Endothelial cell of umbilical vein (primary cell): ENCODE measurements at regions not wholly inside any gene's neighbourhood (a gene's known extent, or its start where the extent isn't known, plus 50 kb on each side); places are given as distances from the start of the nearest gene placed in this dataset.

Experiments used
- BruUV-seq: library from RNA; stranded (reverse); fragments of 400-500 nt; replicated peaks from 2 replicates; lab custom pipeline; 2021; lab: Mats Ljungman, UMichigan
- CTCF ChIA-PET: fragments of 300-600, 350-600 bp; sonication (Branson Sonifier 250); formaldehyde crosslinking; loops from one replicate; lab custom pipeline; 2021; ENCODE audit warnings: antibody characterized with exemption, inconsistent platforms; lab: Charles Lee
- POLR2A ChIA-PET: fragments of 300-600, 350-600 bp; sonication (Branson Sonifier 250); formaldehyde crosslinking; loops from one replicate; lab custom pipeline; 2021; ENCODE audit warnings: antibody characterized with exemption, inconsistent platforms; lab: Charles Lee
- DNase-seq: peaks from one replicate; pipeline ENCODE4 v3.0.0-alpha.2; 2011; ENCODE audit warnings: low read depth, low spot score
- FAIRE-seq: peaks from 2 replicates; lab custom pipeline; 2011; peaks lifted over from hg19 to GRCh38; lab: Jason Lieb, UNC
- H2AFZ ChIP-seq: 2 replicates; pipeline ENCODE4 v1.6.0; 2012; ENCODE audit warnings: low read depth, low read length, control low read depth, inconsistent platforms
- H3K27ac ChIP-seq: 2 replicates; pipeline ENCODE4 v1.5.1; 2011; ENCODE audit warnings: low read depth, mild to moderate bottlenecking, control low read depth, low read length, moderate library complexity; ENCODE audit not compliant: insufficient read depth
- H3K27me3 ChIP-seq, 2 experiments: 2 replicates each; pipeline versions ENCODE4 v1.6.0 to v1.6.1; 2011; ENCODE audit warnings: low read length in 2 of 2, mixed read lengths in 1 of 2; ENCODE audit not compliant: control insufficient read depth in 2 of 2, insufficient read depth in 2 of 2
- H3K36me3 ChIP-seq, 2 experiments: 2 replicates in 1 of 2; 3 replicates in 1 of 2; pipeline ENCODE4 v1.5.1; 2011; ENCODE audit warnings: low read length in 2 of 2, mild to moderate bottlenecking in 1 of 2, moderate library complexity in 1 of 2; ENCODE audit not compliant: control insufficient read depth in 2 of 2, insufficient read depth in 2 of 2; ENCODE audit errors: extremely low read depth in 1 of 2
- H3K4me1 ChIP-seq: 3 replicates; pipeline ENCODE4 v1.5.1; 2011; ENCODE audit warnings: mild to moderate bottlenecking, low read length; ENCODE audit not compliant: control insufficient read depth, insufficient read depth; ENCODE audit errors: extremely low read depth
- H3K4me2 ChIP-seq: 2 replicates; pipeline ENCODE4 v1.6.1; 2011; ENCODE audit warnings: low read length, control low read depth, mixed read lengths; ENCODE audit not compliant: insufficient read depth
- H3K4me3 ChIP-seq, 3 experiments: fragments of 200-600 bp in 1 of 3; sonication (generic), shearing (Covaris generic) in 1 of 3; replicated peaks in 1 of 3; 2 replicates each; pipeline ENCODE4 v1.5.1; 2011 to 2016; ENCODE audit warnings: control low read depth in 3 of 3, low read length in 3 of 3, mild to moderate bottlenecking in 2 of 3, inconsistent platforms in 1 of 3, low read depth in 1 of 3, moderate library complexity in 1 of 3; ENCODE audit not compliant: insufficient read depth in 1 of 3
- H3K79me2 ChIP-seq: 2 replicates; pipeline ENCODE4 v1.6.0; 2012; ENCODE audit warnings: low read length, inconsistent platforms; ENCODE audit not compliant: control insufficient read depth, insufficient read depth
- H3K9ac ChIP-seq: replicated peaks from 2 replicates; pipeline ENCODE3; 2011; ENCODE audit warnings: low read length, control low read depth; ENCODE audit not compliant: insufficient read depth; ENCODE audit errors: extremely low read depth
- H3K9me1 ChIP-seq: replicated peaks from 3 replicates; pipeline ENCODE4 v1.6.0; 2011; ENCODE audit warnings: mild to moderate bottlenecking, low read length; ENCODE audit not compliant: control insufficient read depth, insufficient read depth; ENCODE audit errors: extremely low read depth
- H3K9me3 ChIP-seq: replicated peaks from 2 replicates; pipeline ENCODE4 v1.5.1; 2012; ENCODE audit warnings: low read length, inconsistent platforms; ENCODE audit not compliant: control insufficient read depth, insufficient read depth
- H4K20me1 ChIP-seq: replicated peaks from 2 replicates; pipeline ENCODE3; 2011; ENCODE audit warnings: mild to moderate bottlenecking, low read length; ENCODE audit not compliant: control insufficient read depth, insufficient read depth; ENCODE audit errors: extremely low read depth
- EZH2 ChIP-seq: IDR thresholded peaks from 2 replicates; pipeline ENCODE4 v1.6.1; 2012; ENCODE audit warnings: borderline replicate concordance, low read depth, mild to moderate bottlenecking, moderate library complexity, low read length, inconsistent platforms; ENCODE audit not compliant: severe bottlenecking
- FOS ChIP-seq: IDR thresholded peaks from 2 replicates; pipeline ENCODE4 v1.6.1; 2011; ENCODE audit warnings: mild to moderate bottlenecking, low read length, moderate library complexity, borderline replicate concordance; ENCODE audit not compliant: insufficient read depth
- GATA2 ChIP-seq: IDR thresholded peaks from 2 replicates; pipeline ENCODE4 v1.7.0; 2011; ENCODE audit warnings: low read depth, mild to moderate bottlenecking, moderate library complexity, mixed read lengths, low read length; ENCODE audit not compliant: insufficient read length, insufficient read depth
- JUN ChIP-seq: IDR thresholded peaks from 2 replicates; pipeline ENCODE4 v1.6.1; 2011; ENCODE audit warnings: borderline replicate concordance, low read depth; ENCODE audit not compliant: insufficient read length, insufficient read depth
- MYC ChIP-seq: IDR thresholded peaks from one replicate; pipeline ENCODE4 v1.6.1; 2011; ENCODE audit warnings: mild to moderate bottlenecking, low read depth, low read length
- POLR2A ChIP-seq: IDR thresholded peaks from 2 replicates; pipeline ENCODE4 v1.6.1; 2012; ENCODE audit warnings: low read depth, mild to moderate bottlenecking, control low read depth, low read length
- POLR2AphosphoS5 ChIP-seq: IDR thresholded peaks from 2 replicates; pipeline ENCODE4 v1.6.1; 2012; ENCODE audit warnings: low read depth, mild to moderate bottlenecking, control low read depth, low read length, moderate library complexity; ENCODE audit not compliant: insufficient read depth
- dilution Hi-C: fragments of 300-500 bp; cut with MboI; formaldehyde crosslinking; loops from one replicate; pipeline ENCODE4 v1.15.0; 2019; ENCODE audit warnings: low sequenced_read_pairs; ENCODE audit not compliant: extremely low pct_ligation_motif_present
- intact Hi-C: fragments of 100-400 bp; cut with micrococcal nuclease; formaldehyde crosslinking; loops from one replicate; pipeline ENCODE4 v1.10.0; 2022
- TF ChIP-seq, protein P1 (sequence below), 2 donors: IDR thresholded peaks; 1 replicate in 1 of 2; 2 replicates in 1 of 2; pipeline ENCODE4 v1.5.1; 2011; ENCODE audit warnings: low read length in 2 of 2, mild to moderate bottlenecking in 2 of 2, moderate library complexity in 2 of 2, control low read depth in 1 of 2, inconsistent platforms in 1 of 2, low read depth in 1 of 2; ENCODE audit not compliant: insufficient read depth in 1 of 2; ENCODE audit errors: extremely low read depth in 1 of 2
- TF ChIP-seq, protein P2 (sequence below): IDR thresholded peaks from 2 replicates; pipeline ENCODE4 v1.6.1; 2011; ENCODE audit not compliant: insufficient read depth, insufficient read length

DNA sequence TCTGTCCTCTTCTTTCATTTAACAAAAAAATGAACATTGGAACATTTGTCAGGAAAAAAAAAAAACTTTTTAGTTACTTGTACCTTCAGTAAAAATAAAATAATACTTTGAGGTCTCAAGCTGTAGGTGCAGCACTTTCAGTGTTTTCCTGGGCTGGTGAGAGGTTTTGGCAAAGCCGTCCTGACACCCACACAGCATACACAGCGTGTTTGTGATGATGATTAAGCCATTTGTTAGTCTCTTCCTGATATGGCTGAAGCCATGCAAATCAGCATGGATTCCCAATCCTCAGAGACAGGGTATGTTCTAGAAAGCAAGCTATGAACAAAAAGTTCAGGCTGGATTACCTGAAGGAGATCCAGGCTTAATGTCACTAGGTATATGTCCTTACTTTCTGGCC, 236.8 kb downstream of the ZNF516 start:
- H3K27me3 ChIP-seq = no peaks in the 10 kb centered on the region
- no peak for FAIRE-seq
- no TSS peak for BruUV-seq
- intact Hi-C loops = no loop called here
- no peak overlapping the region for H3K4me2 ChIP-seq
- H3K27ac ChIP-seq = no peak overlapping the region
- H3K9me1 ChIP-seq = no peaks in the 10 kb centered on the region
- no peak overlapping the region for H3K4me3 ChIP-seq
- ChIA-PET CTCF (no interaction called here), POLR2A (no interaction called here)
- H3K9ac ChIP-seq = no peak overlapping the region
- DNase-seq = no peak
- H3K79me2 ChIP-seq = no peaks in the 10 kb centered on the region
- no peaks in the 10 kb centered on the region for H4K20me1 ChIP-seq
- no peaks in the 10 kb centered on the region for H3K36me3 ChIP-seq
- dilution Hi-C loops = no loop called here
- TF ChIP-seq EZH2 = no peak
- TF ChIP-seq FOS = no peak
- TF ChIP-seq, protein P1, sequence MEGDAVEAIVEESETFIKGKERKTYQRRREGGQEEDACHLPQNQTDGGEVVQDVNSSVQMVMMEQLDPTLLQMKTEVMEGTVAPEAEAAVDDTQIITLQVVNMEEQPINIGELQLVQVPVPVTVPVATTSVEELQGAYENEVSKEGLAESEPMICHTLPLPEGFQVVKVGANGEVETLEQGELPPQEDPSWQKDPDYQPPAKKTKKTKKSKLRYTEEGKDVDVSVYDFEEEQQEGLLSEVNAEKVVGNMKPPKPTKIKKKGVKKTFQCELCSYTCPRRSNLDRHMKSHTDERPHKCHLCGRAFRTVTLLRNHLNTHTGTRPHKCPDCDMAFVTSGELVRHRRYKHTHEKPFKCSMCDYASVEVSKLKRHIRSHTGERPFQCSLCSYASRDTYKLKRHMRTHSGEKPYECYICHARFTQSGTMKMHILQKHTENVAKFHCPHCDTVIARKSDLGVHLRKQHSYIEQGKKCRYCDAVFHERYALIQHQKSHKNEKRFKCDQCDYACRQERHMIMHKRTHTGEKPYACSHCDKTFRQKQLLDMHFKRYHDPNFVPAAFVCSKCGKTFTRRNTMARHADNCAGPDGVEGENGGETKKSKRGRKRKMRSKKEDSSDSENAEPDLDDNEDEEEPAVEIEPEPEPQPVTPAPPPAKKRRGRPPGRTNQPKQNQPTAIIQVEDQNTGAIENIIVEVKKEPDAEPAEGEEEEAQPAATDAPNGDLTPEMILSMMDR (IDR thresholded peaks at IDR 0.05; ENCODE audit: extremely low read depth in 1 of 2, insufficient read depth in 1 of 2, low read depth in 1 of 2, low read length in 2 of 2) = no peak
- TF ChIP-seq POLR2AphosphoS5 = no peak
- no peak for TF ChIP-seq POLR2A
- no peak for TF ChIP-seq GATA2
- no peak for TF ChIP-seq JUN
- TF ChIP-seq MYC = no peak
- TF ChIP-seq, protein P2, sequence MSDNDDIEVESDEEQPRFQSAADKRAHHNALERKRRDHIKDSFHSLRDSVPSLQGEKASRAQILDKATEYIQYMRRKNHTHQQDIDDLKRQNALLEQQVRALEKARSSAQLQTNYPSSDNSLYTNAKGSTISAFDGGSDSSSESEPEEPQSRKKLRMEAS = no peak
- no peak overlapping the region for H2AFZ ChIP-seq
- no peaks in the 10 kb centered on the region for H3K9me3 ChIP-seq
- no peaks in the 10 kb centered on the region for H3K4me1 ChIP-seq
